GM12878 (cell line): ENCODE measurements at regions not wholly inside any gene's neighbourhood (a gene's known extent, or its start where the extent isn't known, plus 50 kb on each side); places are given as distances from the start of the nearest gene placed in this dataset.

Experiments
- ATAC-seq: fragments of 200-7000 bp; cut with Tn5 transposase; 3 replicates; pipeline ENCODE4 v1.9.1; 2020; ENCODE audit warnings: mild to moderate bottlenecking, moderate library complexity
- BruUV-seq: library from RNA; stranded (reverse); fragments of 400-500 nt; replicated peaks from 2 replicates; lab custom pipeline; 2021; lab: Mats Ljungman, UMichigan
- CTCF ChIA-PET: fragments of 300-600 bp; sonication (Branson Sonifier 250); formaldehyde crosslinking; extraction: SDS; loops from one replicate; lab custom pipeline; 2021; ENCODE audit warnings: inconsistent platforms; lab: Yijun Ruan, JAX
- POLR2A ChIA-PET: fragments of 350-600 bp; formaldehyde crosslinking; extraction: SDS; loops from one replicate; lab custom pipeline; 2021; ENCODE audit warnings: inconsistent platforms; lab: Charles Lee
- RAD21 ChIA-PET: fragments of 300-600 bp; sonication (Branson Sonifier 250); formaldehyde crosslinking; loops from one replicate; lab custom pipeline; 2023; ENCODE audit warnings: antibody characterized with exemption; ENCODE audit not compliant: unreplicated experiment; lab: Charles Lee
- SMC1A ChIA-PET: fragments of 300-600 bp; sonication (Branson Sonifier 250); formaldehyde crosslinking; loops from one replicate; lab custom pipeline; 2023; ENCODE audit not compliant: unreplicated experiment, uncharacterized antibody; lab: Charles Lee
- DNase-seq: peaks from one replicate; pipeline ENCODE4 v3.0.0-alpha.2; 2011; ENCODE audit warnings: low read depth, low spot score
- FAIRE-seq: peaks from 3 replicates; lab custom pipeline; 2011; peaks lifted over from hg19 to GRCh38; lab: Jason Lieb, UNC
- H2AFZ ChIP-seq: 2 replicates; pipeline ENCODE4 v1.6.0; 2011; ENCODE audit warnings: low read depth, low read length, control low read depth; ENCODE audit not compliant: control insufficient read depth
- H3K27ac ChIP-seq: 2 replicates; pipeline ENCODE4 v1.5.1; 2011; ENCODE audit warnings: control low read depth; ENCODE audit not compliant: control insufficient read depth, insufficient read depth
- H3K27me3 ChIP-seq, 2 experiments: replicated peaks in 1 of 2; 2 replicates each; pipeline versions ENCODE4 v1.6.0 to v1.6.1; 2011; ENCODE audit warnings: low read length in 1 of 2; ENCODE audit not compliant: control insufficient read depth in 2 of 2, insufficient read depth in 2 of 2
- H3K36me3 ChIP-seq, 2 experiments: 2 replicates each; pipeline ENCODE4 v1.5.1; 2011; ENCODE audit warnings: low read length in 1 of 2; ENCODE audit not compliant: control insufficient read depth in 2 of 2, insufficient read depth in 2 of 2
- H3K4me1 ChIP-seq: 2 replicates; pipeline ENCODE4 v1.6.1; 2011; ENCODE audit warnings: mild to moderate bottlenecking, low read length, moderate library complexity, mixed read lengths; ENCODE audit not compliant: control insufficient read depth, insufficient read depth
- H3K4me2 ChIP-seq: 2 replicates; pipeline ENCODE4 v1.6.0; 2011; ENCODE audit warnings: control low read depth; ENCODE audit not compliant: control insufficient read depth, insufficient read depth
- H3K4me3 ChIP-seq: fragments of 200-600 bp; sonication (generic); 2 replicates; pipeline ENCODE4 v1.5.1; 2016
- H3K79me2 ChIP-seq: 2 replicates; pipeline ENCODE4 v1.6.0; 2011; ENCODE audit warnings: low read length; ENCODE audit not compliant: control insufficient read depth, insufficient read depth
- H3K9ac ChIP-seq: 2 replicates; pipeline ENCODE4 v1.8.0; 2011; ENCODE audit warnings: low read length, control low read depth, mixed read lengths; ENCODE audit not compliant: control insufficient read depth, insufficient read depth
- H3K9me3 ChIP-seq: replicated peaks from 3 replicates; pipeline ENCODE4 v1.5.1; 2011; ENCODE audit warnings: mild to moderate bottlenecking, low read length; ENCODE audit not compliant: control insufficient read depth, insufficient read depth
- H4K20me1 ChIP-seq: 2 replicates; pipeline ENCODE4 v1.6.0; 2011; ENCODE audit not compliant: control insufficient read depth, insufficient read depth
- BCL11A ChIP-seq: IDR thresholded peaks from 2 replicates; pipeline ENCODE4 v1.6.1; 2011; ENCODE audit warnings: low read depth, low read length
- CBX3 ChIP-seq: fragments of 200-600 bp; sonication (generic); IDR thresholded peaks from 2 replicates; pipeline ENCODE4 v1.6.1; 2016; ENCODE audit warnings: low read depth, borderline replicate concordance
- CHD4 ChIP-seq: fragments of 200-600 bp; sonication (generic); IDR thresholded peaks from 2 replicates; pipeline ENCODE4 v1.6.1; 2016; ENCODE audit warnings: mild to moderate bottlenecking
- CREB1 ChIP-seq: IDR thresholded peaks from 2 replicates; pipeline ENCODE4 v1.6.1; 2012; ENCODE audit warnings: low read depth, mild to moderate bottlenecking, inconsistent platforms
- EZH2 ChIP-seq: IDR thresholded peaks from 2 replicates; pipeline ENCODE4 v1.6.1; 2012; ENCODE audit warnings: low read depth, mild to moderate bottlenecking, control low read depth, inconsistent platforms, low read length, borderline replicate concordance; ENCODE audit not compliant: control insufficient read depth
- NR2C2 ChIP-seq: IDR thresholded peaks from 2 replicates; pipeline ENCODE4 v1.6.1; 2011; ENCODE audit warnings: borderline replicate concordance, low read depth; ENCODE audit not compliant: control insufficient read depth, insufficient read length
- PAX5 ChIP-seq: IDR thresholded peaks from 2 replicates; pipeline ENCODE4 v1.6.1; 2011; ENCODE audit warnings: low read depth, low read length, borderline replicate concordance
- POLR2A ChIP-seq: IDR thresholded peaks from 2 replicates; pipeline ENCODE4 v1.6.1; 2011; ENCODE audit warnings: low read depth, mild to moderate bottlenecking, low read length
- SMAD5 ChIP-seq: IDR thresholded peaks from 2 replicates; pipeline ENCODE4 v1.6.1; 2016; ENCODE audit warnings: antibody characterized with exemption, low read depth
- SP1 ChIP-seq: IDR thresholded peaks from one replicate; pipeline ENCODE4 v1.6.1; 2011; ENCODE audit warnings: low read depth, low read length
- STAT3 ChIP-seq: IDR thresholded peaks from 2 replicates; pipeline ENCODE4 v1.6.1; 2011; ENCODE audit warnings: low read depth, low read length, improper control_type of control experiment
- TAF1 ChIP-seq: IDR thresholded peaks from 2 replicates; pipeline ENCODE4 v1.6.1; 2011; ENCODE audit warnings: mild to moderate bottlenecking, low read depth, low read length, borderline replicate concordance
- WRNIP1 ChIP-seq: IDR thresholded peaks from 2 replicates; pipeline ENCODE4 v1.6.1; 2011; ENCODE audit warnings: low read depth, low read length, improper control_type of control experiment, borderline replicate concordance
- WGBS: methylation state at CpG from one replicate; pipeline ENCODE4 v1.1.6; 2016; ENCODE audit warnings: low lambda C conversion rate; ENCODE audit not compliant: insufficient replicate concordance, insufficient coverage; ENCODE audit errors: missing lambda C conversion rate; 5-methylcytosine and 5-hydroxymethylcytosine counted together
- in situ Hi-C: fragments of 300-500 bp; cut with MboI; formaldehyde crosslinking; loops from 9 replicates; pipeline ENCODE4 v1.14.3; 2018; ENCODE audit warnings: mixed read lengths
- intact Hi-C: fragments of 100-400 bp; cut with micrococcal nuclease; formaldehyde crosslinking; loops from one replicate; pipeline ENCODE4 v1.14.2; 2022; ENCODE audit not compliant: unreplicated experiment
- TF ChIP-seq, protein P1 (sequence below): IDR thresholded peaks from 2 replicates; pipeline ENCODE4 v1.6.1; 2012; ENCODE audit warnings: improper control_type of control experiment, low read depth, low read length; ENCODE audit not compliant: insufficient replicate concordance
- TF ChIP-seq, protein P2 (sequence below): fragments of 450-650 bp; IDR thresholded peaks from 2 replicates; pipeline ENCODE4 v1.6.1; 2016; ENCODE audit warnings: mild to moderate bottlenecking
- TF ChIP-seq, protein P3 (sequence below): fragments of 450-650 bp; formaldehyde crosslinking; IDR thresholded peaks from 2 replicates; pipeline ENCODE4 v1.5.0; 2022; ENCODE audit warnings: mild to moderate bottlenecking, missing genetic modification characterization

DNA sequence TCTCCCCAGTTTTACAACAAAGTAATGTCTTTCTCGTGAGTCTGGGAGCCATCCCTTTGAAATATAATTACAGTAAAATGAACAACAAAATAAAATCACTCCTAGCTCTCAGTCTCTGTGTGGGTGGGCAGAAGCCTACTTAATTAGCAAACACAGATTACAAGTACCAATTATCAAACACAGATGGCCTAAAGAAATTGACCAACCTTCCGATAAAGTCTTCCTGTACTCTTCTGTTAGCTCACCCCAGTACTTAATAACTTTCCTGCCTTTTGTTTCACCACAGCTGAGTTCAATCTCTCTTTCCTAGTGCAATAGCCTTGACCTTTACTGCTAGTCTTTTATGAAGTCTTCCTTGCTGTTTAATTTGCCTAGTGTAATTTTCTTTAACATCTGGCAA, 719.2 kb upstream of the MBL2 start:
- ChIA-PET SMC1A (no interaction called here), POLR2A (no interaction called here), CTCF (no interaction called here), RAD21 (no interaction called here)
- ATAC-seq (no peak), FAIRE-seq (no peak), DNase-seq (no peak)
- in situ Hi-C loops: no loop called here
- H3K9ac ChIP-seq: no peak overlapping the region
- H3K36me3 ChIP-seq: no peaks in the 10 kb centered on the region
- no peak overlapping the region for H3K27ac ChIP-seq
- H4K20me1 ChIP-seq: no peaks in the 10 kb centered on the region
- no peaks in the 10 kb centered on the region for H3K4me1 ChIP-seq
- no peaks in the 10 kb centered on the region for H3K79me2 ChIP-seq
- H3K9me3 ChIP-seq: no peaks in the 10 kb centered on the region
- intact Hi-C loops: no loop called here
- no peak overlapping the region for H2AFZ ChIP-seq
- no TSS peak for BruUV-seq
- 50% methylated on average over 2 of the region's 2 CpGs for WGBS
- no peaks in the 10 kb centered on the region for H3K27me3 ChIP-seq
- H3K4me2 ChIP-seq: no peak overlapping the region
- no peak overlapping the region for H3K4me3 ChIP-seq
- TF ChIP-seq, protein P1, sequence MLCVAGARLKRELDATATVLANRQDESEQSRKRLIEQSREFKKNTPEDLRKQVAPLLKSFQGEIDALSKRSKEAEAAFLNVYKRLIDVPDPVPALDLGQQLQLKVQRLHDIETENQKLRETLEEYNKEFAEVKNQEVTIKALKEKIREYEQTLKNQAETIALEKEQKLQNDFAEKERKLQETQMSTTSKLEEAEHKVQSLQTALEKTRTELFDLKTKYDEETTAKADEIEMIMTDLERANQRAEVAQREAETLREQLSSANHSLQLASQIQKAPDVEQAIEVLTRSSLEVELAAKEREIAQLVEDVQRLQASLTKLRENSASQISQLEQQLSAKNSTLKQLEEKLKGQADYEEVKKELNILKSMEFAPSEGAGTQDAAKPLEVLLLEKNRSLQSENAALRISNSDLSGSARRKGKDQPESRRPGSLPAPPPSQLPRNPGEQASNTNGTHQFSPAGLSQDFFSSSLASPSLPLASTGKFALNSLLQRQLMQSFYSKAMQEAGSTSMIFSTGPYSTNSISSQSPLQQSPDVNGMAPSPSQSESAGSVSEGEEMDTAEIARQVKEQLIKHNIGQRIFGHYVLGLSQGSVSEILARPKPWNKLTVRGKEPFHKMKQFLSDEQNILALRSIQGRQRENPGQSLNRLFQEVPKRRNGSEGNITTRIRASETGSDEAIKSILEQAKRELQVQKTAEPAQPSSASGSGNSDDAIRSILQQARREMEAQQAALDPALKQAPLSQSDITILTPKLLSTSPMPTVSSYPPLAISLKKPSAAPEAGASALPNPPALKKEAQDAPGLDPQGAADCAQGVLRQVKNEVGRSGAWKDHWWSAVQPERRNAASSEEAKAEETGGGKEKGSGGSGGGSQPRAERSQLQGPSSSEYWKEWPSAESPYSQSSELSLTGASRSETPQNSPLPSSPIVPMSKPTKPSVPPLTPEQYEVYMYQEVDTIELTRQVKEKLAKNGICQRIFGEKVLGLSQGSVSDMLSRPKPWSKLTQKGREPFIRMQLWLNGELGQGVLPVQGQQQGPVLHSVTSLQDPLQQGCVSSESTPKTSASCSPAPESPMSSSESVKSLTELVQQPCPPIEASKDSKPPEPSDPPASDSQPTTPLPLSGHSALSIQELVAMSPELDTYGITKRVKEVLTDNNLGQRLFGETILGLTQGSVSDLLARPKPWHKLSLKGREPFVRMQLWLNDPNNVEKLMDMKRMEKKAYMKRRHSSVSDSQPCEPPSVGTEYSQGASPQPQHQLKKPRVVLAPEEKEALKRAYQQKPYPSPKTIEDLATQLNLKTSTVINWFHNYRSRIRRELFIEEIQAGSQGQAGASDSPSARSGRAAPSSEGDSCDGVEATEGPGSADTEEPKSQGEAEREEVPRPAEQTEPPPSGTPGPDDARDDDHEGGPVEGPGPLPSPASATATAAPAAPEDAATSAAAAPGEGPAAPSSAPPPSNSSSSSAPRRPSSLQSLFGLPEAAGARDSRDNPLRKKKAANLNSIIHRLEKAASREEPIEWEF: no peak
- TF ChIP-seq TAF1 (no peak), POLR2A (no peak), EZH2 (no peak), SP1 (no peak), NR2C2 (no peak), CHD4 (no peak), BCL11A (no peak), PAX5 (no peak), CBX3 (no peak), WRNIP1 (no peak), CREB1 (no peak), STAT3 (no peak), SMAD5 (no peak)
- TF ChIP-seq, protein P2, sequence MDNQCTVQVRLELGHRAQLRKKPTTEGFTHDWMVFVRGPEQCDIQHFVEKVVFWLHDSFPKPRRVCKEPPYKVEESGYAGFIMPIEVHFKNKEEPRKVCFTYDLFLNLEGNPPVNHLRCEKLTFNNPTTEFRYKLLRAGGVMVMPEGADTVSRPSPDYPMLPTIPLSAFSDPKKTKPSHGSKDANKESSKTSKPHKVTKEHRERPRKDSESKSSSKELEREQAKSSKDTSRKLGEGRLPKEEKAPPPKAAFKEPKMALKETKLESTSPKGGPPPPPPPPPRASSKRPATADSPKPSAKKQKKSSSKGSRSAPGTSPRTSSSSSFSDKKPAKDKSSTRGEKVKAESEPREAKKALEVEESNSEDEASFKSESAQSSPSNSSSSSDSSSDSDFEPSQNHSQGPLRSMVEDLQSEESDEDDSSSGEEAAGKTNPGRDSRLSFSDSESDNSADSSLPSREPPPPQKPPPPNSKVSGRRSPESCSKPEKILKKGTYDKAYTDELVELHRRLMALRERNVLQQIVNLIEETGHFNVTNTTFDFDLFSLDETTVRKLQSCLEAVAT: no peak
- TF ChIP-seq, protein P3, sequence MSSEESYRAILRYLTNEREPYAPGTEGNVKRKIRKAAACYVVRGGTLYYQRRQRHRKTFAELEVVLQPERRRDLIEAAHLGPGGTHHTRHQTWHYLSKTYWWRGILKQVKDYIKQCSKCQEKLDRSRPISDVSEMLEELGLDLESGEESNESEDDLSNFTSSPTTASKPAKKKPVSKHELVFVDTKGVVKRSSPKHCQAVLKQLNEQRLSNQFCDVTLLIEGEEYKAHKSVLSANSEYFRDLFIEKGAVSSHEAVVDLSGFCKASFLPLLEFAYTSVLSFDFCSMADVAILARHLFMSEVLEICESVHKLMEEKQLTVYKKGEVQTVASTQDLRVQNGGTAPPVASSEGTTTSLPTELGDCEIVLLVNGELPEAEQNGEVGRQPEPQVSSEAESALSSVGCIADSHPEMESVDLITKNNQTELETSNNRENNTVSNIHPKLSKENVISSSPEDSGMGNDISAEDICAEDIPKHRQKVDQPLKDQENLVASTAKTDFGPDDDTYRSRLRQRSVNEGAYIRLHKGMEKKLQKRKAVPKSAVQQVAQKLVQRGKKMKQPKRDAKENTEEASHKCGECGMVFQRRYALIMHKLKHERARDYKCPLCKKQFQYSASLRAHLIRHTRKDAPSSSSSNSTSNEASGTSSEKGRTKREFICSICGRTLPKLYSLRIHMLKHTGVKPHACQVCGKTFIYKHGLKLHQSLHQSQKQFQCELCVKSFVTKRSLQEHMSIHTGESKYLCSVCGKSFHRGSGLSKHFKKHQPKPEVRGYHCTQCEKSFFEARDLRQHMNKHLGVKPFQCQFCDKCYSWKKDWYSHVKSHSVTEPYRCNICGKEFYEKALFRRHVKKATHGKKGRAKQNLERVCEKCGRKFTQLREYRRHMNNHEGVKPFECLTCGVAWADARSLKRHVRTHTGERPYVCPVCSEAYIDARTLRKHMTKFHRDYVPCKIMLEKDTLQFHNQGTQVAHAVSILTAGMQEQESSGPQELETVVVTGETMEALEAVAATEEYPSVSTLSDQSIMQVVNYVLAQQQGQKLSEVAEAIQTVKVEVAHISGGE (CRISPR knock-in tag): no peak
